Stimulated activated naive CD8-positive, alpha-beta T cell treated with anti-CD3 and anti-CD28 coated beads, Interleukin-15, Interleukin-2, amounts not matched to agents 100 ng/mL and 50 ng/mL, for 24 hours (primary cell): ENCODE measurements at regions not wholly inside any gene's neighbourhood (a gene's known extent, or its start where the extent isn't known, plus 50 kb on each side); places are given as distances from the start of the nearest gene placed in this dataset.

Source experiments
- H3K27ac Mint-ChIP-seq: one replicate; pipeline ENCODE4 v1.8.0; 2021; ENCODE audit warnings: mild to moderate bottlenecking, mixed read lengths
- H3K27me3 Mint-ChIP-seq: one replicate; pipeline ENCODE4 v1.8.0; 2021; ENCODE audit warnings: mixed read lengths
- H3K36me3 Mint-ChIP-seq: one replicate; pipeline ENCODE4 v1.8.0; 2021; ENCODE audit warnings: low read depth, mixed read lengths
- H3K4me1 Mint-ChIP-seq: one replicate; pipeline ENCODE4 v1.8.0; 2021; ENCODE audit warnings: low read depth, mixed read lengths
- H3K4me3 Mint-ChIP-seq: one replicate; pipeline ENCODE4 v1.8.0; 2021; ENCODE audit warnings: mild to moderate bottlenecking, mixed read lengths
- H3K9me3 Mint-ChIP-seq: one replicate; pipeline ENCODE4 v1.8.0; 2021; ENCODE audit warnings: mixed read lengths

DNA sequence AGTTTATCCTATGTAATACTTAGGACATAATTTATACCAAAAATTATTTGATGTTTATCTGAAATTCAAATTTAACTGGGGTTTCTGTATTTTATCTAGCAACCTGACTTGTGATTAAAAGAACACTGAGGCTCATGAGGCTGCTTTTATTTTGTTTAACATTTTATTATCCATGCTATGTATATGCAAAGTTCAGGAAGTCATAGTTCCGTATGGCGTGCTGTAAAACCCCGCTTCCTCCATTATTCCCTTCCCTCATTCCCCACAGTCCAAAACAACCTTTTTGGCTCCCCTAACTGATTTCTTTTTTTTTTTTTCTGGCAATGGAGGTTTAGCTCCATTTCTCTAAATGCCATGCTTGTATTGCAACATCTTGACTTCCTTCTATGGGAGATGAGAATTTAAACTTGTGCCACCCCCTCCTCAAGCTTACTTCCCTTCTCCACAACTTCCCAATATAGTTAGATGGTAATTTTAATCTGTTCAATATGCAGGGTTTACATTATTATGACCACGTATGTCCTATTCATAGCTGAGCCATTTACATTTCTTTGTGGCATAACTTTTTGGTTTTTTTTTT is 138.0 kb upstream of the DNAH14 start:
- H3K36me3 Mint-ChIP-seq, result no peaks in the 10 kb centered on the region
- no peak overlapping the region for H3K27ac Mint-ChIP-seq
- no peaks in the 10 kb centered on the region for H3K27me3 Mint-ChIP-seq
- no peaks in the 10 kb centered on the region for H3K9me3 Mint-ChIP-seq
- no peaks in the 10 kb centered on the region for H3K4me1 Mint-ChIP-seq
- H3K4me3 Mint-ChIP-seq, result no peak overlapping the region

DNA sequence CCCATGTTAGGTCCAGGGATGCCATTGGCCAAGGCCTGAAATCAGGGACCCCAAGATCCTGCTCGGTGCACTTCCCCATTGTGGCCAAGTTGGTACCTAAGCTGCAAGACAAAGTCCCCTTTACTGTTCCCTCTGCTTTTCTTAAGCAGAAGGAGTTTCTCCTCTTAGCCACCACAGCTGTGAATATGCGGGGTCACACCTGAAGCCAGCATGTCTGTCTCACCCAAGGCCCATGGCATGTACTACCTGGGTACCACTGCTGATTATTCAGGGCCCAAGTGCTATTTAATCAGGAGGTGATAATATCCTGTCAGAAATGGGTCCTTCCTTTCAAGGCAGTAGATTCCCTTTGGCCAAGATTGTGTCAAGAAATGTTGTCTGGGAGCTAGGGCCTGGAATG is 133.9 kb upstream of the DNAH14 start:
- no peak overlapping the region for H3K27ac Mint-ChIP-seq
- H3K36me3 Mint-ChIP-seq, result no peaks in the 10 kb centered on the region
- H3K4me1 Mint-ChIP-seq, result no peaks in the 10 kb centered on the region
- no peaks in the 10 kb centered on the region for H3K9me3 Mint-ChIP-seq
- no peaks in the 10 kb centered on the region for H3K27me3 Mint-ChIP-seq
- H3K4me3 Mint-ChIP-seq, result no peak overlapping the region

DNA sequence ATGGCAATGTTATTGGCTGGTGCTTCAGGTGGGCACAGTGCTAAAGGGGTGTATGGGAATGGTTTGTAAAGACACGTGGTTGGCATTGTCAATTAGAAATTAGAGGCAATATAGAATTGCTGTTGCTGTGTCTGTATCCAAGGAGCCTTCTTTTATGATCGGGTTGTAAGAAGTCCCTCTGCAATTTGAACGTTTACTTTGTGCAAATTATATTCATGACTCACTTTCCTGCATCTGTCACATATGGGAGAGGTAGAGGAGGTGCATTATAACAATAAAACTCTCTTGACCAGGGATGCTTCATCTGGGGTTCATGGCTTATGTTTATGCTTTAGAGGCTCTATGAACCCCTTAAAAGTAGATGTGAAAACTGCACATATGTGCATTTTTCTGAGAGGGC is 130.4 kb upstream of the DNAH14 start:
- Mint-ChIP-seq H3K4me3 (no peak overlapping the region), H3K27me3 (no peaks in the 10 kb centered on the region), H3K27ac (no peak overlapping the region), H3K4me1 (peaks cover 1% of the 10 kb centered on the region), H3K9me3 (no peaks in the 10 kb centered on the region), H3K36me3 (no peaks in the 10 kb centered on the region)

DNA sequence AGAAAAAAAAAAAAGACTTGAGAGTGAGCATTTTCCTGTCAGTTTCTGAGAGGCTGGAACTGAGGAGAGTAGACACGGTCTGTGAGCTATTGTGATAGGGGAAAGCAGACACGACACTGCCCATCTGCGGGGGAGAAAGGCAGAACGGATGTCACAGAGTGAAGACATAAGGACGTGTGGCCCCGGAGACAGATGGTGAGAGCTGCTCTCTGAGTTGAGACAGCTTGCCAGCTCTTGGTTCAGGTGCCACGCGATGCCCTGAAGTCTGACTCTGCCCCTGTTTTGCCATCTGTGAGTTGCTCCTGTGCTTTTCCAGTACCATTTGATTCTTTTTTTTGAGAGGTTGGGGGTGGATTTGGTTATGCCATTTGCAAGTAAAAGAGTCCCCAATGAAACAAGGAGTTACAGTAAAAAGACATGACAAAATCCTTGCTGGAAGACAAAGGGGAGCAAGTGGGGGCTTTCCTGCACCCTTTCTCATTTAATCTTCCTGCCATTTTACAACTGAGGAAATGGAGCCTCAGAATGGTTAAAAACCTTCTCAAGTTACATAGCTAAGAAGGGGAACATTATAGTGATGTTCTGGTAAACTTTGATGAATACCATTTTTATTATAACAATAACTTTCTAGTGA is 128.9 kb upstream of the DNAH14 start:
- no peaks in the 10 kb centered on the region for H3K9me3 Mint-ChIP-seq
- no peak overlapping the region for H3K4me3 Mint-ChIP-seq
- no peaks in the 10 kb centered on the region for H3K27me3 Mint-ChIP-seq
- no peak overlapping the region for H3K27ac Mint-ChIP-seq
- H3K36me3 Mint-ChIP-seq, result no peaks in the 10 kb centered on the region
- peaks cover 9% of the 10 kb centered on the region for H3K4me1 Mint-ChIP-seq

DNA sequence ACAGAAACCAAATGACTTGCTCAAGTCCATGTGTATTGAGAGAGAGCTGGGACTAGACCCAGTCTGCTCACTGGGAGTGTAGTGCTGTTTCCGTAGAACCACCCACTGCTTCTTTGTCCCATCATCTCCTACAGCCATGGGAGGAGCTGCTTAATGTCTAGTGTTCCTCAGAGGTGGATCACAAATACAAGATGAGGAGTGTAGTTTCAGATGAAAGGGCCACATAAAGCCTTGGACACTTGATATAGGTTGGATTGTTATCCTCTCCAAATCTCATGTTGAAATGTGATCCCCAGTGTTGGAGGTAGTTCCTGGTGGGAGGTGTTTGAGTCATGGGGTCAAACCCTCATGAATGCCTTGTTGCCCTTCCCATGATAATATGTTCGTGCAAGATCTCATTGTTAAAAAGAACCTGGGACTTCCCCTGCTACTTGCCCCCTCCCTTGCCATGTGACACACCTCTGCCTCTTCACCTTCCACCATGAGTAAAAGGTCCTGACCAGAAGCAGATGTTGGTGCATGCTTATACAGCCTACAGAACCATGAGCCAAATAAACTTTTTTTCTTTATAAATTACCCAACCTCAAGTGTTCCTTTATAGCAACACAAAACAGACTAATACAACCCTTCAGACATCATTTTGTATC is 127.5 kb upstream of the DNAH14 start:
- Mint-ChIP-seq H3K27ac (no peak overlapping the region), H3K27me3 (no peaks in the 10 kb centered on the region), H3K4me1 (peaks cover 9% of the 10 kb centered on the region), H3K9me3 (no peaks in the 10 kb centered on the region), H3K4me3 (no peak overlapping the region), H3K36me3 (no peaks in the 10 kb centered on the region)

DNA sequence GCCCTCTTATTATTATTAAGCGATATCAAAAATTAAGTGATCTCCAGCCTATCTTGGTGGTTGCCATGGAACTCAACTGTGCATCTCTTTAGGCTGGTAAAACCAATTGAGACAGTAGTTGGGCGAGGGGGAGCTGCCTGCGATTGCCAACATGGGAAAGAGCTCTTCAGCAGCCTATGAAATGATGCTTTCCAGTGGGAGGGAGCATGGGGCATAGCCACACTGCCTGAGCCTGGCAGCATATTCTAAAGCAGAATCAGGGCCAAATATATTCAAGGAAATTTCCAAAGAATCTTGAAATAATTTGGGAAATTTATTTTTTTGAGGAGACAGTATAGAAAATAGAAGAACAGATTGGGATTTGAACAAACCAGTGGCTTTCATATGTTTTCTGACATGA is 126.9 kb upstream of the DNAH14 start:
- Mint-ChIP-seq H3K4me3 (no peak overlapping the region), H3K27ac (no peak overlapping the region), H3K36me3 (no peaks in the 10 kb centered on the region), H3K27me3 (no peaks in the 10 kb centered on the region), H3K9me3 (no peaks in the 10 kb centered on the region), H3K4me1 (peaks cover 9% of the 10 kb centered on the region)

DNA sequence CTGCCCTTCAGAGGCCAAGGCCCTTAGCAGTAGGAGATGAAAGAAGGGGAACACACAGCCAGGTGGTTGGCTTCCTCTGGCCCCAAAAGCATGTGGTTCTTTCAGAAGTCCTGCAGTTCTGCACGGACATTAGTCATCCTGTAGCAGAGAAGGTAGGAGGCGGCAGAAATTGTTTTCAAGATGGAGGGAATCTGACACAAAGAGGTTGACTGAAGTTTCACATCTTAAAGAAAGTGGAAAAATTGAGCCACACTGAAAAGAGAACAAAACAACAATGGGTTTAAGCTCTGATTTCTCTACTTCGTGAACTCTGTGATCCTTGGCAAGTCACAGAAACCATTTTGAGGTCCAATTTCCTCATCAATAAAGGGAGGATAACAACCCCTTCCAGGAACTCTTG is 125.3 kb upstream of the DNAH14 start:
- H3K4me1 Mint-ChIP-seq, result peaks cover 9% of the 10 kb centered on the region
- H3K27me3 Mint-ChIP-seq, result no peaks in the 10 kb centered on the region
- peak overlapping the region; percentile 13 for H3K27ac Mint-ChIP-seq

DNA sequence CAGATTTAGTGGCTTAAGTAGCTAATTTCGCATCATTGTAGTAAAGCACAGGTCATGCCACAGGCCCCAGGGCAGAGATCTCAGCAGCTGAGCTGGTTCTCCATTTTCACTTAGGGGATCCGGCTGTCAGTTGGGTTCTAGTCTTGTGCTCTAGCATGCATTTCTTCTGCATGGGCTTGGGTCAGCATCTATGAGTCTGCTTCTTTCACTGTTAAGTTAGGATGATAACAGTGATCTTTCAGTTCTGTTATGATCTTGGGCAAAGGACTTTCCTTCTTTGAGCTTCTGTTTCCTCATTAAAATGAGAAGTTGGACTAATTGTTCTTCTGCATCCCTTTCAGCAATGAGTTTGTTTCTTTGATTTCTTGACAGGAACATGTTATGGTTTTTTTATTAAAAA is 123.6 kb upstream of the DNAH14 start:
- peaks cover 9% of the 10 kb centered on the region for H3K4me1 Mint-ChIP-seq
- H3K9me3 Mint-ChIP-seq, result no peaks in the 10 kb centered on the region
- no peaks in the 10 kb centered on the region for H3K27me3 Mint-ChIP-seq
- H3K36me3 Mint-ChIP-seq, result no peaks in the 10 kb centered on the region
- no peak overlapping the region for H3K4me3 Mint-ChIP-seq
- no peak overlapping the region for H3K27ac Mint-ChIP-seq

More for the DNA sequence above, 125.3 kb upstream of the DNAH14 start:
- no peaks in the 10 kb centered on the region for H3K36me3 Mint-ChIP-seq
- H3K9me3 Mint-ChIP-seq, result no peaks in the 10 kb centered on the region
- no peak overlapping the region for H3K4me3 Mint-ChIP-seq

DNA sequence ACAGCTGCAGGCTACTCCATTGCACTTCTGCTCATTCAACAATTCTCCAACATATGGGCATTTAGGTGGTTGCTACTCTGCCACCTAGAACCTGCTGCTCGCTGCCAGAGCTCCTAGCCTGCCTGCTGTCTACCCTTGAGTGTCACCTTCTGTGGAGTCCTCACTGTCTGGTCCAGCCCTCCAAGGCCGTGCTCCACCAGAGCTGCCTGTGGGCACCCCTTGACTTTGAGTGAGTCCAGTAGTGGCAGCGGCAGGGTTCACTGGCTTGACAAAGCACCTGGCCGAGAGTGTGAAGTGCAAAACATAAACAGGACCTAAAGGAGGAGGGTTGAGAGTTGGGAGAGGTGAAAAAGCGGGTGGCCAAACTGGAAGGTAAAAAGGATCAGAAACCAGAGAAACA is 120.3 kb upstream of the DNAH14 start:
- Mint-ChIP-seq H3K27ac (no peak overlapping the region), H3K4me1 (peaks cover 7% of the 10 kb centered on the region), H3K9me3 (peaks cover 6% of the 10 kb centered on the region), H3K27me3 (no peaks in the 10 kb centered on the region), H3K36me3 (no peaks in the 10 kb centered on the region), H3K4me3 (no peak overlapping the region)

DNA sequence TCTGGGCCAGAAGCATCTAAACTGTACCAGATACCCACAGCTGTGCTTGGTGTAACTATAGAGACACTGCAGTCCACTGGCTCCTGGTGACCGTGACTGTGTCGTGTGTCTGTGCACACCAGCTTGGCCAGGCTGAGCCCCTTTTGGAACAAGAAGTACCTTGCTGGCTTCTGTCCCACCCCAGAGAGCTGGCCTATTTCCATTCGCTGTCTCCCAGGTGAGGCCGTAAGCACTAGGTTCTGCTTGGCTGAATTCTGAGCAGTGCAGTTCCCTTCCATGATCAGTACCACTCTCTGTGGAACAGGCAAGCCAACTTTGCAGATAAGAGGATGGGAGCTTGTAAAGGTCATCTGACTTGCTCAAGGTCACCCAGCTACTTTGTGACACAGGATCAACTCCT is 119.9 kb upstream of the DNAH14 start:
- H3K4me3 Mint-ChIP-seq, result no peak overlapping the region
- H3K9me3 Mint-ChIP-seq, result peaks cover 8% of the 10 kb centered on the region
- H3K27ac Mint-ChIP-seq, result no peak overlapping the region
- H3K27me3 Mint-ChIP-seq, result peaks cover 2% of the 10 kb centered on the region
- peaks cover 3% of the 10 kb centered on the region for H3K4me1 Mint-ChIP-seq
- H3K36me3 Mint-ChIP-seq, result no peaks in the 10 kb centered on the region

DNA sequence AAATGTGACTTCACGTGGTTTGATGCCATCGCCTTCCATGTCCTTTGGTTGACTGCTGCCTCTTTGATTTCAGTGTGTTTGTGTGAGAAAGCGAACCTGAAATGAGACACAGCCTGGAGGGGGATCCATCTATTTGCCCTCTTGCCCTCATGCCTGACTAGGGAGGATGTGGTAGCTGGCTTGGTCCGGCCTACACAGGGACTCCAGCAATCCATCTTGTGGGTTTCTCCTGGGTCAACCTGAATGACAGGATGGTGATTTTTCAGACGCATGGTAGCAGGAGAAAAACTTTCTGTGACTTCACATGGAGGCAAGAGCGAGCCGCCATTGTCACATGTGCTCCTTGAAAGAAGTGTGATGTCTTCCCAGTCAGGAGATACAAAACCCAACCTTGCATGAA is 117.9 kb upstream of the DNAH14 start:
- Mint-ChIP-seq H3K9me3 (peaks cover 13% of the 10 kb centered on the region), H3K4me3 (no peak overlapping the region), H3K4me1 (no peaks in the 10 kb centered on the region), H3K27ac (no peak overlapping the region), H3K36me3 (no peaks in the 10 kb centered on the region), H3K27me3 (peaks cover 7% of the 10 kb centered on the region)

DNA sequence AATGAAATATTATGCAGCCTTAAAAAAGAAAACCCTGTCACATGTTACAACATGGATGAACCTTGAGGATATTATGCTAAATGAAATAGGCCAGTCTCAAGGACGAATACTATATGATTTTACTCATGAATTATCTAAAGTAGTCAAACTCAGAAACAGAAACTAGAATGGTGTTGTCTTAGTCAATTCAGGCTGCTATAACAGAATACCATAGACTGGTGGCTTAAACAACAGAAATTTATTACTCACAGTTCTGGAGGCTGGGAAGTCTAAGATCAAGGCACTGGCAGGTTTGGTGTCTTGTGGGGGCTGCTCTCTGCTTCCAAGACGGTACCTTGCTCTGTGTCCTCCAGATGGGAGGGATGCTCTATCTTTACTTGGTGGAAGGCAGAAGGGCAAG is 113.8 kb upstream of the DNAH14 start:
- H3K36me3 Mint-ChIP-seq, result no peaks in the 10 kb centered on the region
- H3K9me3 Mint-ChIP-seq, result peaks cover 21% of the 10 kb centered on the region
- H3K4me3 Mint-ChIP-seq, result no peak overlapping the region
- H3K27me3 Mint-ChIP-seq, result peaks cover 20% of the 10 kb centered on the region
- H3K4me1 Mint-ChIP-seq, result no peaks in the 10 kb centered on the region
- no peak overlapping the region for H3K27ac Mint-ChIP-seq

DNA sequence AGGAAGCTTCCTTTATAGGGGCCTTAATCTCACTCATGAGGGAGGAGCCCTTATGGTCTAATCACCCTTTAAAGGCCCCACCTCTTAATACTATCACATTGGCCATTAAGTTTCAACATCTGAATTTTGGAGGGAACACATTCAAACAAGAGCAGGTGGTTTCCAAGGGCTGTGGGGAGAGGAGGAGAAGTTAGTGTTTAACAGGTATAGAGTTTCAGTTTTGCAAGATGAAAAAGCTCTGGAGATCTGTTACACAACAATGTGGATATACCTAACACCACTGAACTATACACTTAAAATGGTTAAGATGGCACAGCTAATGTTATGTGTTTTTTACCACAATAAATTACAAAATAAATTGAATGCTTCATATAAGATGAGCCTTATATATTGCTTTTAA is 113.4 kb upstream of the DNAH14 start:
- no peak overlapping the region for H3K4me3 Mint-ChIP-seq
- no peaks in the 10 kb centered on the region for H3K36me3 Mint-ChIP-seq
- no peaks in the 10 kb centered on the region for H3K4me1 Mint-ChIP-seq

DNA sequence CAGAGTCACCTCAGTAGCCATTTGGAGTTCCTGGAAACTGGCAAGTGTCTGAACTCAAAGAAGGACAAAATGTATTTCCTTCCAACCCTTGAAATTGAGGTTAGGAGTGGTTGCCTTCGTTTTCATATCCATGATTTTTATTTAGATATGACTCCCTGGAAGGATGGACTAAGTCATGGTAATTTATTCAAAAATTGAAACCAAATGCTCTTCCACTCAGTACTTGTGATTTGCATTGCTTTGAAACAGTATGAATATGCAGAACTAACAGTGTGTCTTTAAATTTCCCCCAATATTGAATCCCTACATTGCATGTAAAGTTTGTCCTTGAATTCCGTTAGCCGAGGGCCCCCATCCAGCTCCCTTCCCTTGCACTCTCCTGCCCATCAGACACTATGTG is 112.1 kb upstream of the DNAH14 start:
- Mint-ChIP-seq H3K4me3 (no peak overlapping the region), H3K27ac (no peak overlapping the region), H3K9me3 (peaks cover 31% of the 10 kb centered on the region), H3K27me3 (peaks cover 20% of the 10 kb centered on the region), H3K4me1 (no peaks in the 10 kb centered on the region), H3K36me3 (no peaks in the 10 kb centered on the region)

More for the DNA sequence above, 113.4 kb upstream of the DNAH14 start:
- no peak overlapping the region for H3K27ac Mint-ChIP-seq
- H3K27me3 Mint-ChIP-seq, result peaks cover 20% of the 10 kb centered on the region
- peaks cover 25% of the 10 kb centered on the region for H3K9me3 Mint-ChIP-seq

DNA sequence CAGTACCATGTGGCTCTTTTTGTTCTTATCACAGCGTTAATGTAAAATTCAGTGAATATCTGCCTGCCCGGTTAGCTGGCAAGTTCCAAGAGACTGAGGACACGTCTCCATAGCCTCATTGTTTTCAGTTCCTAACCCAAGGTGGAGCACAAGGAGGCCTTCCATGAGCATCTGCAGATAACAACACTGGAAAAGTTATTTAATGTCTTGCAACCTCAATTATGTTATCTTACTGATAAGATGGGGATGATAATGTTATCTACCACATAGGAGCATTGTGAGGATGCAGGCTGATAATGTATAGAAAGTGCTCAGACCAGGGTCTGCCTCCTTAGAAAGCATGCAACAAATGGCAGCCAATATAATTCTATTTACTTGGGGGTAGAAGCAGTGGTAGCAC is 109.6 kb upstream of the DNAH14 start:
- Mint-ChIP-seq H3K9me3 (peaks cover 23% of the 10 kb centered on the region), H3K4me3 (no peak overlapping the region), H3K27me3 (peaks cover 16% of the 10 kb centered on the region), H3K36me3 (no peaks in the 10 kb centered on the region), H3K4me1 (no peaks in the 10 kb centered on the region), H3K27ac (no peak overlapping the region)

DNA sequence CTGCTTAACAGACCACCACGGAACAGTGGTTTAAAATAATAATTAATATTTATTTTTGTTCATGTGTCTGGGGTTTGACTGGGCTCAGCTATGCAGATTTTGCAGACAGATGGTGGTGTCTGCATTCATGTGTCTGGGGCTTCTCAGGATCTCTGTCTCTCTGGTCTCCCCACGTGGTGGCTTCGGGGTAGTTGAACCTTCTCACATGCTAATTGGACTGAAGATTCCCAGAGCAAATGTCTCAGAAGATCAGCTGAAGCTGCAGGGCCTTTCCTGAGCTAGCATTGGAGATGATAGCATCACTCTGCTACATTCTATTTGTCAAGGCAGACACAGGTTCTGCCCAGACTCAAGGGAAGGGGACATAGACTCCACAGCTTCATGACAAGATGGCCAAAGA is 109.1 kb upstream of the DNAH14 start:
- H3K9me3 Mint-ChIP-seq, result peaks cover 23% of the 10 kb centered on the region
- H3K4me1 Mint-ChIP-seq, result no peaks in the 10 kb centered on the region
- peaks cover 14% of the 10 kb centered on the region for H3K27me3 Mint-ChIP-seq
- no peaks in the 10 kb centered on the region for H3K36me3 Mint-ChIP-seq
- no peak overlapping the region for H3K27ac Mint-ChIP-seq
- H3K4me3 Mint-ChIP-seq, result no peak overlapping the region
